ENCODE measurements at regions not wholly inside any gene's neighbourhood (a gene's known extent, or its start where the extent isn't known, plus 50 kb on each side); places are given as distances from the start of the nearest gene placed in this dataset.
"Not testable (repeated sequence)": the region's sequence is repeated elsewhere in the genome, so short reads cannot be mapped to it uniquely, and the experiment has no call there.

DNA sequence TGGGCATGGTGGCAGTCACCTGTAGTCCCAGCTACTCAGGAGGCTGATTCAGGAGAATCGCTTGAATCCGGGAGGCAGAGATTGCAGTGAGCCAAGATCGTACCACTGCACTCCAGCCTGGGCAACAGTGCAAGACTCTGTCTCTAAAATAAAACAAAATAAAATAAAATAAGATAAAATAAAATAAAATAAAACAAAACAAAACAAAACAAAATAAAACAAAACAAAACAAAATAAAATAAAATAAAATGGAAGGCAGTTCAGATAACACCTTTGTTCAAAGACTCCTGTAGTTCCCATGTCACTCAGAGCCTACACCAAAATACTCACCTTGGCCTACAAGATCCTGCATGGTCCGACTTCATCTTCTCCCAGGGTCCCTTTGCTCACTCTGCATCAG lies 61.3 kb downstream of the SYF2 start:
- DNase-seq: not testable (repeated sequence)

DNA sequence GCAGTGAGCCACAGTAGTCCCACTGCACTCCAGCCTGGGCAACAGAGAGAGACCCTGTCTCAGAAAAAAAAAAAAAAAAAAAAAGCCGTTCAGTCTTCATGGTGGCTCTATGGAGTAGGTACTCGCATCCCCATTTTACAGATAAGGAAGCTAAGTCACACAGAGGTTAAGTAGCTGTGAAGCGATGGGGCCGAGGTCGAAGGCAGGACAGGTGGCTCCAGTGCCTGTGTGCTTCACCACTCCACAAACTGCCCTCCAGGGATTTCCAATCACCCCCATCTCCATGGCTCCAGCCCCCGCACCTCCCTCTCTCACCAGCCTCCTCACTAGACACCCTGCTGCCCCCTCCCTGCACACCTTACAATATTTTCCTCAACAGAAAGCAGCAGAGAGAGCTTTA lies 61.9 kb downstream of the SYF2 start:
- no peak for DNase-seq

DNA sequence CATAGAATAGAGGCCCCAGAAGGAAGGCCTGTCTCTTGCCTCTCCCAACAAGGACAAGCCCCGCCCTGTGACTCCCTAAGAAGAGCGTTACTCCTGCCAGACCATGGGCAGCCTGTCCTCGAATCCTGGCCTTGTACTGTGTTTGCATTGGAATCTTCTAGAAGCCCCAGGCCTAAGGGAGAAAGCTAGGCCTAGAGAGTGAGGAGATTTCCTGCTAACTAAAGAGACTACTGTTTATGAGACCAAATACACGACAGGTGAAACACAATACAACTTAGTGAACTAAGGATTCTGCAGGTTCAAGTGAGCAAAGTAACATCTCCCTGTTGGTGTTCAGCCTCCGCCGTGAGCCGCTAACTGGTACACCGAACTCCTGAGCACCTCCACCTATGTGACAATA lies 62.7 kb downstream of the SYF2 start:
- no peak for DNase-seq

DNA sequence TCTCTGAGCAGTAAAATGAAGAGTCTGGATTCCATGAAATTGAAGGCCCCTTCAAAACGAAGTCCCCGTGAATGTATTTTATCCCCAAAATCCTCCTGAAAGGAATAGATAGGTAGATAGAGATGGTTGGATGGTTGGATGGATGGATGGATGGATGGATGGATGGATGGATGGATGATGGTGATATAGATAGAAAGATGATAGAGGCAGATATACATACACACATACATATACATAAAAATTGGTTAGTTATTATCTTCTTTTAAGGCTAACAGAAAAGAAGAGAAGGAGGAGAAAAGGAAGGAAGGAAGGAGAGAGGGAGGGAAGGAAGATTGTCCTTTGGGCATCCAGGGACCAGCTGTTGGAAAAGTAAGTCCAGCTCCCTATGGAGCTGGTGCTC lies 63.1 kb downstream of the SYF2 start:
- DNase-seq: no peak

DNA sequence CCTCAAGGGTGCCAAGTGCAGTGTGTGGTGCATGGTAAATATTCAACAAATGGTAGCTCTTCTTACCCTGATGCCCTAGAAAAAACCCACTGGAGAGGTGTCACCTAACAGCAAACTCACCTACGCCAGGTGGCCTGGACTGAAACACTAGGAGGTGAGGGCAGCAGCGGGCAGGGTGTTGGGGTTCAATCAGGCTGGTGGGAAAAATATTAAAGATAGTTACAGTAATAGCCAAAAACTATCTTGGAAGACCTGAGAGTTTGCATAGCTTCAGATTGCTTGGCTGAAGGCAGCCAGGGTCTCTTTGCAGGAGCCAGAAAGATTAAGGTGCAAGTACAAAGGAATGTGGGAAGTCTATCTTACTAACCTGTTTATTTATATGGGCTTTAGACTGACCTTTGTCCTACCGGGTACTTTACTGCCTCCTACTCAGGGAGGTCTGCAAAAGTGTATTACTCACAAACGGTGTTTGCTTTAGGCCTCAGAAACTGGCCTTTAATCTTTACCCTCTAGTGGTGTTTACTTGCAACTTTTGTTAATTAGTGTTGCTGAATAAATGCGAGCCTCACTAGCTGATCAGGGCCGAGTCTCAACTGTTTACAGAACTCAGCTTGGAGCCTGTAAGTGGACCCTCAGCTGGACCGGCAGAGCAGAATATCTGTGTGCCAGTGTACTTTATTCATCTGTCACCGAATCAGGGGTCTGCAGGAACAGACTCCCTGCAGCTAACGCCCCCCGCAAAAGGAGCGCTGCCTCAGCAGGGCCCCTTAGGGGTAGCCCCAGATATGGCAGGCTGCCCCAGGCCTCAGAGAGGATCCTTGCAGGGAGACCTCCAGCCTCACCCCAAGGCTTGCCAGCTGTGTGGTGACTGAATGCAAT lies 63.9 kb downstream of the SYF2 start:
- DNase-seq: no peak

DNA sequence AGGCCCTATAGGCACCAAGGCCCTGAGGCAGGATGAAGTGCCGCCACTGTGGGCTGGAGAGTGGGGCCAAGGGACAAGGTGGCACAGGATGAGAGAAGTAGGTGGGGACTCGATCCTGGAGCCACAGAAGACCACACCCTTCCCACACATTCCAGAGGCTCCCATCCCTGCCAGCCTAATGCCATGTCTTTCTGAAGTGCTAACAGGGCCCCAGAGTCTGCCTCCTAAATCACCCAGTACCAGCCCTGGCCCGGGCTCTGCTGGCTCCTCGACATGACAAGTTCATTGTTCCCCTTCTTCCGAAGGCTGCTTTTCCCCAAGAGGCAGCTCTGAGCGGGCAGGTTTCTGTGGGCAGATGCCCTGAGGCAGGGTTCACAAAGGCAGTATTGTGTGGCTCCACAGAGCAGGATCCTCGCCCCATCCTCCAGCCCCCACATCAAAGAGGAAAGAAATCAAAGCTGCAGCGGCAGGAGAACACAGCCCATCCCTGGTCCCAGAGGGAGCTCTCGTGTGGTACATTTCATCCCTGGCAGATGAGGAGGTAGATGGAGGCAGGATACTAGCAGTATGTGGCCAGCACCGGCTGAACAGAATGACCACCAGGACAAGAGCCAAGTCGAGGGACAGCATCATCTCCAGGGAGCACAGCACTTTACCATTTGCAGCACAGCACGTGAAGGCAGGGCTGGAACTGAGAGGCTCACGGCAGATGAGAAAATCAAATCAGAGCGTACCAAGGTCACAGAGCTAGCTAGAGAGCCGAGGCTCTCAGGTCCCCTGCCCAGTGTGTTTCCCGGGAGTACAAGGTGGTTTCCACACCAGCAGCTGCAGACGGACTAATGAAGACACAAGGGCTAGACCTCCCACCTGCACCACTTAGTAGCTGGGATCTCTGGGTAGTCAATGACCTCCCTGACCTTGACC lies 64.8 kb downstream of the SYF2 start:
- no peak for DNase-seq

DNA sequence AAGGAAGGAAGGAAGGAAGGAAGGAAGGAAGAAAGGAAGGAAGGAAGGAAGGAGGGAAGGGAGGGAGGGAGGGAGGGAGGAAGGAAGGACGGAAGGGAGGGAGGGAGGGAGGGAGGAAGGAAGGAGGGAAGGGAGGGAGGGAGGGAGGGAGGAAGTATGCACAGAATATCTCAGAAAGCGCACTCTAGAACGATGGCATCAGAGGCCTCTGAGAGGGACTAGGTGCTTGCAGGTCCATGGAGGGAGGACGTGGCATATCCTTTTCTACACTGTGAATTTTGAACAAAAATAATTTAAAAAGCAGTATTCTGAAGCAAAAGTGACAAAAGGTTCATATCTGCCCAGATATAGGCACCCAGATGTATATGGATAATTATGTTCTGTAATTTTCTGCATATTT lies 65.5 kb downstream of the SYF2 start:
- DNase-seq: no peak

DNA sequence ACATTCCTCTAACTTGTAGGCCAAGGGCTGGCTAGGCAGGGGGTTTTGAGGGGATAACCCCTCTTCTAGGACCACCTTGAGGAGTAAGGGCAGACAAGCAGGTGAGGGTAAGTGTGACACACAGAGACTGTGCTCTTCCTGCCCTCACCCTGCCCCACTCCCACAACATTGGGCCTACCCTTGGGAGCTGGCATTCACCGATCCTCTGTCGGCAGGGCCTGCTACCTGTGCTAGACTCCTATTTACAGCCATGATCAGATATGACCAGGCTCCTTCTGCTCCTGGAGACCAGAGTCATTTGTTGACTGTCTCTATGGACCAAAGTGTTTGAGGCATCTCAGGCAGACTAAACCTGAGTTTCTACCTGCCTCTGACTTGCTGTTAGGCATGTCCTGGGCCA lies 68.3 kb downstream of the SYF2 start:
- no peak for DNase-seq

DNA sequence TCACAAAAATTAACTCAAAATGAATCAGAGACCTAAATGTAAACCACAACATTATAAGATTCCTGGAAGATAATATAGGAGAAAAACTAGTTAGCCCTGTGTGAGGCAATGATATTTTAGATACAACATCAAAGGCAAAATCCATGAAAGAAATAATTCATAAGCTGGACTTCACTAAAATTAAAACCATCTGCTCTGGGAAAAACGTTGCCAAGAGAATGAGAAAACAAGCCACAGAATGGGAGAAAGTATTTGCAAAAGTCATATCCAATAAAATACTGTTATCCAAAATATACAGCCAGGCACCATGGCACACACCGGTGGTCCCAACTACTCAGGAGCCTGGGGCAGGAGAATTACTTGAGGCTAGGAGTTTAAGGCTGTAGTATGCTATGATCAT lies 70.3 kb downstream of the SYF2 start:
- no peak for DNase-seq

DNA sequence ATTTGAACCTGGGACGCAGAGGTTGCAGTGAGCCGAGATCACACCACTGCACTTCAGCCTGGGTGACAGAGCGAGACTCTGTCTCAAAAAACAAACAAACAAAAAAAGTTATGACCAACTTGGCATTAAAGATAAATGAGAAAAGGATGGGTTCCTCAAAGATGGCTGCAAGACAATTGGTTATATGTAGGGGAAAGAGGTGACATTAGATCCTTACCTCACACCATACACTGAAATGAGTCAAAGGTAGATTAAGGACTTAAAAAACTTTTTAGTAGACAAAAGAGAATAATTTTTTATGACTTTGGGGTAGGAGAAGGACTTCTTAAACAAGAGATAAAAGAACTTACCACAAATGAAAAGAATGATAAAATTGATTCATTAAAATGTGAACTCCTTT lies 74.5 kb downstream of the SYF2 start:
- DNase-seq: no peak

DNA sequence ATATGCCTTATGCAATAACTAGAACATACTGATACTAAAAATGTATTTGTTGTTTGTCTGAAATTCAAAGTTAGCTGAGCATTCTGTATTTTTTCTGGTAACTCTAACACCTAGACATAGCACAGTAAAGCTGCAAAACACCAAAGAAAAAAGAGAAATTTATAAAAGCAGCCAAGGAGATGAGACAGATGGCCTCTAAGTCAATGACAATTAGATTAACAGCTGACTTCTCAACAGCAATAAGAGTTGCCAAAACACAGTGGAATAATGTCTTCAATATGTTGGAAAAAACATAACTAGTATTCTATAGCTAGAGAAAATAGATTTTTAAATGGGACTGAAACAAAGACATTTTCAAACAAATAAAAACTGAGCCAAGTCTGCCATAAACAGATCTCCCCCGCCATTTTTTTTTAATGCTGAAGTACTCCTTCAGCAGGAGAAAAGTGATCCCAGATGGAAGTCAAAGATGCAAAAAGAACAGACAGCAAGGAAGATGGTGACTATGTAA lies 81.3 kb downstream of the SYF2 start:
- DNase-seq: no peak

DNA sequence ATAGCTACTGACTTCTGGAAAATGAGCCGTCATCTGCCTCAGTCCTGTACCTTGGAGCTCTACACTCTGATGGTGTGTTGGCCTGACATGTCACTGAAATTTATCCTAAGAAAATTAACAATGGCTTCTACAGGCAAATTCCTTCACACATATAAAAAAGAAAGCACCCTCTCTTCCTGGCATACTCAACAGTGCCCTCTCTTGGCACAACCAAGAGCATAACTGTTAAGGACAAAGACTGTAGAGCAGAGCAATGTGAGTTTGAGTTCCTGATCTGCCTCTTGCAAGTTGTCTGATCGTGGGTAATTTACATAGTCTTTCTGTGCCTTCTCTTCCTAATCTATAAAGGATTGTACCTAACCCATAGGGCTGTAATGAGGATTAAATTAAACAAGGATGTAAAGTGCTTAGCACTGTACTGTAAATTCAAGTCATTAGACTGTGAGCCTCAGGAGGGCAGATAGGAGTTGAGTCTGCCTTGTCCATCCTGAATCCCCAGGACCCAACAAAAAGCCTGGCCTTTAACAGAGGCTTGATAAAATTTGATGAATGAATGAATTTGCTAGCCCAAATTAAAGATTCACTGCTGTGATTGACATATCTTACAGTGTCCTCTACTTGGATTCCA lies 83.5 kb downstream of the SYF2 start:
- DNase-seq: no peak

DNA sequence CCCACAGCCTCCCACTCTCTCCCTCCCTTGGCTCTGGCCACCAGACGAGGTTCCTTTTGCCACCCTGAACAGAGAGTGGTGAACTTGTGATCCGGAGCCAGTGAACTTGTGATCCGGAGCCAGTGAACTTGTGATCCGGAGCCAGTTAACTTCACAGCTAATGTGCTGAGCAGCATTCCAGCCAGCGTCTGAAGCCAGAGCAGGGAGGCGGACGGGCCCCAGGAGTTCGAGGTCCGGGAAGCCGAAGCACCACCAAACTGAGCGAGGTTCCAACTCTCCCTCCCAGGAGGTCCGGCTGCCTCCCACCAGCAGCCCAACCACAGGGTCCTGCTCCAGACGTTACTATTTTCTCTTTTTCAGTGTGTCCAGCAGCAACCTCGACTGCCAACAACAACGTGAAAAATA lies 85.8 kb downstream of the SYF2 start:
- DNase-seq: no peak

DNA sequence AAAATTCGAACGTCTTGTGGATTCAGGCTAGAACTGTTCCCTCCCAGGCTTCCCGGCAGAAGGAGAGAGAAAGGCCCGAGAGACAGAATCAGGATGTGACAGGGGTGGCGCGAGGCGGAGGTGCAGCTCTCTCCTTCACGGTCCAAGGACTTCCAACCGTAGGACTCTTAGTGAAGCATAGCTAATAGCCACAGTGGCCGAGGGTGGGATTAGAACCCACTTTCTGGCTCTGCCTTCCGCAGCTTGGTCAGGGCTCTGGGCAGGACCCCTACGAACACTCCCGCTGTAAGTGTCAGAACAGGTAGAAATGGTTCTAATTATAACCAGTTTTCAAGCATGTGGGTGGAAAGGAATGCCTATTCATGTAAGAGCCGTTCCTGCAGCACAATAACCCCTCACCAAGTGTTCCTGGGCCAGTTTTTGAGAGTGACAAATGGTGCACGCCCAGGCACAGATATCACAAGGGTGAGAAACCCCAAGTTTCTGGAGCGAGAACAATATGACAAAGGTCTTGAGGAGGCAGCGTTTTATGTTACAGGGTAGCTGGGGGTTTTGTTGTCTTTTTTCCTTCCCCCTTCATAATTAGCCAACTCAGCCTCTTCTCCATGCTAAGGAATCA lies 86.4 kb downstream of the SYF2 start:
- DNase-seq: no peak

DNA sequence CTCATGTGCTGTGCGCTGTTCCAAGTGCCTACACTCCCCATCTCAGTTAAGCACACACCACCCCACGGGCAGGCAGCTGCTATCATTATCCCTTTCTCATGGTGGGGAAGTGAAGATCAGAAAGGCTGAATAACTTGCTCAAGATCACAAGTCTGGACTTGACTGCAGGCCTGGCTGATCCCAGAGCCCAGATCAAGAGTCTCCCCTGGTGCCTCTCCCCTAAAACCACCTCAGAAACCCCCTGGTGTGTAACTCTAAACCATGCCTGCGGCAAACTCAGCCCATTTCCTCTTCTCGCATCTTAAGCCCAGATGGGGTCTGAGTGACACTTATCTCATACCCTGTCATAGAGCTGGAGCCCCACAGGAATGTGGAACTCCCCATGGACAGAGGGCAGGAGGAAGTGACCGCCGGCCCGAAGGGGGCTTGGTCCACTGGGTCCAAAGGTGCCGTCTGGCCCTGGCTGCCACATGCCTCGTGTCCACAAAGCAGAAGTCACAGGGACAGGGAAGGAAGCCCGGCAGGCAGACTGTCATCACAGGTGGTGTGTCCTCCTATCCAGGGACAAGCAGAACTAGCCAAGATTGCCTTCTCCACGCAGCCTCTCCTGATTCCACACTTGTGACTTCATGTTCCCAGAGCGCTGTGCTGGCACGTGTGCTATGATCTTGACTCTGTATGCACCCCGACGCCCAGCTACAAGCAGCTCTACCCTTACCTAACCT lies 92.1 kb downstream of the SYF2 start:
- no peak for DNase-seq

DNA sequence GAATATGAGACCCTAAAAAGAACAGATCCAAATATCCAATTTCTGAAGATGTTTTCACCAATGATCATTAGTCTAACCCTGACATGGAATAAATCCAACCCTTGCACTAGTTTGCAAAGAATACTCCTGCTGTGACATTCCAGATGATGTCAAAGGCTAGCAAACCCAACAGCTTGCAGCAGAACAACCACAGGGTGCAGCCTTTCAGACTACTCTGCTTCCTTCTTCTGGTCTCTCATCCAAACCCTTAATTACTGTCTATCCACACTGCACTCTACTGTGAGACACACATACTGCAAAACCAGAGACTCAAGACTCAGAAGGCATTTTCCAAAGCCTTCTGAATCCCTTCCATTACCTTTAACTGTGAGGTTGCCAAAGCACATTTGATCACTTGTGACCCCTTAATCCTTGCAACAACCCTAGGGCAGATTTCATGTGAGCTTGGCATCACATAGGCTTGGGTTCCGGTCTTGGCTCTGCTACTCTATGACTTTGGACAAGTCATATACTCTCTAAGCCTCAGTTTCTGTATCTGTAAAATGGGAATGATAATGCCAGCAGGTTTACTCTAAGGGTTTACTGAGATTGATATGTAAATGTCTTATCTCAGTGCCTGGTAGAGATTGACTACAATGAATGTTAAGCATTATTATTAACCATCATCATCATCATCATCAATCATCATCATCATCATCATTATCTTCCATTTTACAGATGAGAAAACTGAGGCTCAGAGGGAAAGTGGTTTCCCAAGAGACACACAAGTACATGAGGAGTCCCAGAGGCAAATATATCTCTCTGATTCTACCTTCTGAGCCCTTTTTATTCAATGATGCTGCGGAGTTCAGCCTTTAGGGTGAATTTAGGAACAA lies 94.5 kb downstream of the SYF2 start:
- DNase-seq: no peak

DNA sequence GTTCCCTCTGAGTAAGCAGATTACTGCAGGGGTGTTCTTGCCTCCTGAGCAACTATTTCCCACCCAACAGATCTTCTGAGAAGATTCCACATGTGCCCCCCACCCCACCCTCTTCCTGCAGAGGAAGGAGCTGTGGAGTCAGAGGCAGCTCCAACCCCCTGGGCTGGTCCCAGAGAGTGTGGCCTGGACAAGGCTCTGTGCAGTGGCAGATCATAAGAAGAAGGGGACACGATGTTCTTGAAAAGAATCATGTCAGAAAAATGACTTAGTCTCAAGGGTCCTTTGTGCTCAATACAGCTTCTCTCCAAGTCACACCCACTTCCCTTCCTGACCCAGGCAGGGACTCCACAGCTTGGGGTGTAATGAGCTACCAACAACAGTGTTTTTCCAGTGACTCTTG lies 95.2 kb downstream of the SYF2 start:
- no peak for DNase-seq

DNA sequence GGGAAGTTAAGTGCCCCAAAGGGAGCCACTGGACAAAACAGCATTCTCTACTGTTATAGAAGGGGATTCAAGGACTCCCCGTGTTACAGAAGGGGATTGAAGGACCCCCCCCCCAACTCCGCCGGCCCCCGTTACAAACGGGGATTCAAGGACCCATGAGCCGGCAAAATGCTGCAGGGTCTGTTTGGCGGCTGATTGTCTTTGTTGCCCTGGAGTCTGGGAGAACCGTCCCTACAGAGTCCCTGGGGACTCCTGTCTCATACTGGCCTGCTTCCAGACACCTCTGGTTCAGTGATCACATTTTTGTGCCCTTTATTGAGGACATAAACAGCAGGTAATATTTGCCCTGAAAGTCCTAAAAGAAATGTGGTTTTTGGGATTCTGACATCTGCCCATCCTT lies 96.4 kb downstream of the SYF2 start:
- no peak for DNase-seq

DNA sequence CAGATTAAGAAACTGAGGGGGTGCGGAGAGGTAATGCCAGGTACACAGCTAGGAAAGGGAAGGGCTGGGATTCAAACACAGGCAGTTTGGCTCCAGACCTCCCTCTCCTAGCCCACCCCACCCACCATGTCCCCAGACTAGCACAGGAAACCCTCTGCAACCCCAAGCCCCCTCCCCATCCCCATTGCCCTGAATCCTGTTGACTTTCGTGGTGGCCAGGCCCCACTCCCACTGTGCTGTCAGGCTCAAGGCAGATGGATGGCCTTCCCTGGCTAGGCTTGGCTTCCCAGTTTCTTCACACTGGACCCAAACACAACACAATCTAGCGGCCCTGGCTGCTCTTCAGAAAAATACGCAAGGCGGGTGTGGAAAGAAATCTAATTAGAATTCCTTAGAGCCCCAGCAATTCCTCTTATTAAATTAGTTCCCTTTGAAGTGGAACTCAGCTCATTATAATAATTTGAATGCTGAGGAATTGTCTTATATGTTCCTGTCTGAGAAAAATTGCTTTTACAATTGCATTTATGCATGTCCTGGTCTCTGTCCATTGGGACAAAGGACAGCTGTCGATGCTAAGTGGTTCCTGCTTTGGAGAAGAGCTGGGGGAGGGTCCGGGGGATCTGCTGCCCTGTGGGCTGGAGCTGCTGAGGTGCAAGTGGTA lies 97.4 kb downstream of the SYF2 start:
- DNase-seq: no peak

DNA sequence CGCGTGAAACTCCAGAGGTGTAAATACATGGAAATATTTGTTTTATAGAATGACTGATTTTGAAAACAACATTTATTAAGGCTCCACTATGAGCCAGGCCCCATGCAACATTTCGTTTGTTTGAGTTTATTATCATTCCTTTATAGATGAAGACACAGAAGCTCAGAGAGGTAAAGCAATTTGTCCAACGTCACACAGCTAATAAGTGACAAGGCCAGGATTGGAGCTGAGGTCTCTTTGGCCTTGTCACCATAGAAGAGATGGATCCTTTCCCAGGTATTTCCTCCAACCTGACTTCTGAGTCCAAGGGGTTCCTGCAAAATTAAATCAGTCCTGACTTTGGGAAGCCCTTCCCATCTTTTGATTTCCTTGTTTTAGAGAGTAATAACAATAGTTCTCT lies 98.0 kb downstream of the SYF2 start:
- no peak for DNase-seq

DNA sequence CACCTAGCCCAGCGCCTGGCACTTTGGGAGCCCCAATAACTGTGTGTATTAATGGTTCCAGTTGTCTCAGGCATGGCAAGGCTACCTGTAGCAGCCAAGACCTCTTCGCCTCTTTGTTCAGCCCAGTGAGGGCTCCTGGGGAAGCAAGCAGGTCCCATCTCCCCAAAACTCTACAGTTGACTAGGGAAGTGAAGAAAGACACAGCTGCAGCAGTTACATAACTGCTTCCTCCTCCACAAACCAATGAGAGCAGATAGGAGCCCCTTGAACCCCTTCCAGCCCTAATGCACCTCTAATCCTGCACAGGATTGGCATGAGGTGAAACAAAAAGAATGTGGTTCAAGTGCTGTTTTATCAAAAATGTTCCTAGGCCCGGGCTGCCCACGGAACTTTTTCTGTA lies 100.5 kb downstream of the SYF2 start:
- DNase-seq: no peak
